ENCODE measurements at regions not wholly inside any gene's neighbourhood (a gene's known extent, or its start where the extent isn't known, plus 50 kb on each side); places are given as distances from the start of the nearest gene placed in this dataset.

DNA sequence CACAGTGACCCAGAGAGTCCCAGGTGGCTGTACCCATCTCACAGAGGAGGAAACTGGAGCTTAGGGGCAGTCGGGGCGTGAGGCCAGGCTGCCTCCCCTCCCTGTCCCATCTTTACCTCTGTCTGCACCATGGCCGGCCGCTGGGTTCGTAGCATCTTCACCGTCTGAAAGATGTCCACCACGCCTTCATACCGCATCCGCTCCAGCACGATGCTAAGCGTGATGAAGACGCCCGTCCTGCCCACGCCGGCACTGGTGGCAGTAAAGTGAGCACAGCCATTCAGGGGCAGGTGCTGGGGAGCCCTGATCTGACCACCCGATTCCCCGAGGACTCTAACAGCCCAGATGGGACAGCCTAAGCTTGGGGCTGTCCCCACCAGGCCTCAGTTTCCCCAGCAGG lies 132.8 kb downstream of the PTPRS start:
- Histone ChIP-seq H3K4me2 (ENCODE audit: low read length) (no peak overlapping the region), H3K4me1 (ENCODE audit: insufficient read depth, low read length) (no peaks in the 10 kb centered on the region), H3K36me3 (ENCODE audit: low read depth, low read length) (peaks cover 45% of the 10 kb centered on the region), H3K79me2 (ENCODE audit: low read length) (no peaks in the 10 kb centered on the region), H3K9me2 (replicated peaks; ENCODE audit: low read length) (no peaks in the 10 kb centered on the region), H3K4me3 (ENCODE audit: low read length) (no peak overlapping the region), H4K20me1 (ENCODE audit: low read length) (no peaks in the 10 kb centered on the region), H3K9ac (ENCODE audit: low read length) (no peak overlapping the region), H3F3A (ENCODE audit: low read length, unreplicated experiment) (no peaks in the 10 kb centered on the region), H2AFZ (ENCODE audit: low read length) (no peak overlapping the region), H3K27me3 (ENCODE audit: low read length) (no peaks in the 10 kb centered on the region), H3K27ac (ENCODE audit: low read length) (no peak overlapping the region), H3K9me3 (ENCODE audit: low read length) (no peaks in the 10 kb centered on the region)
- no TSS peak for BruUV-seq (replicated peaks)
- intact Hi-C loops (cut with micrococcal nuclease): no loop called here
- DNase-seq (no peak), ATAC-seq (no peak)
- TF ChIP-seq, protein P1, sequence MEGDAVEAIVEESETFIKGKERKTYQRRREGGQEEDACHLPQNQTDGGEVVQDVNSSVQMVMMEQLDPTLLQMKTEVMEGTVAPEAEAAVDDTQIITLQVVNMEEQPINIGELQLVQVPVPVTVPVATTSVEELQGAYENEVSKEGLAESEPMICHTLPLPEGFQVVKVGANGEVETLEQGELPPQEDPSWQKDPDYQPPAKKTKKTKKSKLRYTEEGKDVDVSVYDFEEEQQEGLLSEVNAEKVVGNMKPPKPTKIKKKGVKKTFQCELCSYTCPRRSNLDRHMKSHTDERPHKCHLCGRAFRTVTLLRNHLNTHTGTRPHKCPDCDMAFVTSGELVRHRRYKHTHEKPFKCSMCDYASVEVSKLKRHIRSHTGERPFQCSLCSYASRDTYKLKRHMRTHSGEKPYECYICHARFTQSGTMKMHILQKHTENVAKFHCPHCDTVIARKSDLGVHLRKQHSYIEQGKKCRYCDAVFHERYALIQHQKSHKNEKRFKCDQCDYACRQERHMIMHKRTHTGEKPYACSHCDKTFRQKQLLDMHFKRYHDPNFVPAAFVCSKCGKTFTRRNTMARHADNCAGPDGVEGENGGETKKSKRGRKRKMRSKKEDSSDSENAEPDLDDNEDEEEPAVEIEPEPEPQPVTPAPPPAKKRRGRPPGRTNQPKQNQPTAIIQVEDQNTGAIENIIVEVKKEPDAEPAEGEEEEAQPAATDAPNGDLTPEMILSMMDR (conservative IDR thresholded peaks at IDR 0.05; ENCODE audit: low read depth, low read length): no peak
- TF ChIP-seq EZH2phosphoT487 (IDR thresholded peaks at IDR 0.05; ENCODE audit: borderline replicate concordance, low read length) (no peak), EZH2 (IDR thresholded peaks at IDR 0.05; ENCODE audit: low read length, unreplicated experiment) (no peak)
- ChIA-PET CTCF (no interaction called here), POLR2A (ENCODE audit: unreplicated experiment) (no interaction called here)

DNA sequence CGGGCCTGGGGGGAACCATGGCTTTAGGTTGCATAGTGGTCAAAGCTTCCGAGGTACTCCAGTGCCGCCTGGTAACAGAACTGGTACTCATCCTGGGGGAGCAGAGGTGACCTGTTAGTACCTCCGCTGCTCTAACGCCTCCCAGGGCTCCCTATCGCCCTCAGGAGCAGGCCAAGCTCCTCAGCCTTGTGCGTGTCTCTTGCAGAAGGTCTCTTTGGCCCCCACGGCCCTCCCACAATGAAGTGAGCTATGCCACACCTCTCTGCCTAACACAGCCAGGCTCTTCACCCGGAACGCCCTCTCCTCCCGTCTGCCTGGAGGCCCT lies 133.9 kb downstream of the PTPRS start:
- H3F3A ChIP-seq (ENCODE audit: low read length, unreplicated experiment): no peaks in the 10 kb centered on the region
- H3K9ac ChIP-seq (ENCODE audit: low read length): no peak overlapping the region
- no peak for DNase-seq
- no TSS peak for BruUV-seq (replicated peaks)
- no peak overlapping the region for H3K4me2 ChIP-seq (ENCODE audit: low read length)
- no peaks in the 10 kb centered on the region for H3K4me1 ChIP-seq (ENCODE audit: insufficient read depth, low read length)
- H4K20me1 ChIP-seq (ENCODE audit: low read length): no peaks in the 10 kb centered on the region
- no peak overlapping the region for H2AFZ ChIP-seq (ENCODE audit: low read length)
- H3K79me2 ChIP-seq (ENCODE audit: low read length): no peaks in the 10 kb centered on the region
- peaks cover 39% of the 10 kb centered on the region for H3K36me3 ChIP-seq (ENCODE audit: low read depth, low read length)
- H3K27ac ChIP-seq (ENCODE audit: low read length): no peak overlapping the region
- no peaks in the 10 kb centered on the region for H3K9me2 ChIP-seq (replicated peaks; ENCODE audit: low read length)
- no peak overlapping the region for H3K4me3 ChIP-seq (ENCODE audit: low read length)
- POLR2A ChIA-PET (ENCODE audit: unreplicated experiment): no interaction called here
- no peaks in the 10 kb centered on the region for H3K9me3 ChIP-seq (ENCODE audit: low read length)
- TF ChIP-seq EZH2phosphoT487 (IDR thresholded peaks at IDR 0.05; ENCODE audit: borderline replicate concordance, low read length) (no peak), EZH2 (IDR thresholded peaks at IDR 0.05; ENCODE audit: low read length, unreplicated experiment) (no peak)
- TF ChIP-seq, protein P1 (conservative IDR thresholded peaks at IDR 0.05; ENCODE audit: low read depth, low read length): no peak
- intact Hi-C loops (cut with micrococcal nuclease): no loop called here
- CTCF ChIA-PET: no interaction called here
- no peaks in the 10 kb centered on the region for H3K27me3 ChIP-seq (ENCODE audit: low read length)
- no peak for ATAC-seq

DNA sequence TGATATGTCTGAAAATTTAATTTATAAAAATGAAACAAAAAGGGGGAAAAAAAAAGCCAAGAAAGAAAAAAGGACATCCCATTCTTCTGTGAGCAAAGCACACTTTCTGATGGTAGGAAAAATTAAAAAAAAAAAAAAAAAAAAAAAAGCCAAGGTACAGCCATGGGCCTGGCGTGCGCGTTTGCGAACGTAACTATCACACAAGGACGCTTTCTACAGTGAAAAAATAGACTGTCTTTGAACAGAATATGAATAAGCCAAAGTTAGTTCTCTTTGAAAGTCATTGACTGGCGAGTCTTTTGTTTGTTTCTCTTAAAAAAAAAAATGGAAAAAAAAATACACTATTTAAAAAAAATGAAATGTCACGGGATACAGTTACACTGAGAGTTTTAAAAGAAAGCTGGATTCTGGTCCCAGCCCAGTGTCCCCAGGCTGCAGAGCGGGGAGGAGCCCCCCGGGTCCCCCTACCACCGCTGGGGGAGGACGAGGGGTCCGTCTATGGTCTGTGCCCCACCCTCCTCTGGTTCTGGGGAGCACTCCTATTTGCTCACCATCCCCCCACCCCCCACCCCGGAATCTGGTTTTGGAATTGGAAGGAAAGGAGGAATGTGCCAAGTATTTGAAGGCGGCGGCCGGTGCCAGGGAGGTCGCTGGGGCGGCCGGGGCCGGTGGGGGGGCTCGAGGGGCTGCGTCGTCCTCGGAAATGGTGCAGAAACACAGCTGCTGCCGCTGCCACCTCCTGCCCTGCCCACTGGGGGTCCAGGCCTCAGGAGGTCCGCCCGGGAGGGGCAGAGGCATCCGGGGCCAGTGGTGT lies 134.5 kb downstream of the PTPRS start:
- Histone ChIP-seq H4K20me1 (ENCODE audit: low read length) (no peaks in the 10 kb centered on the region), H3K27me3 (ENCODE audit: low read length) (no peaks in the 10 kb centered on the region), H3K9me2 (replicated peaks; ENCODE audit: low read length) (no peaks in the 10 kb centered on the region), H3K79me2 (ENCODE audit: low read length) (no peaks in the 10 kb centered on the region), H3K4me2 (ENCODE audit: low read length) (no peak overlapping the region), H3K4me1 (ENCODE audit: insufficient read depth, low read length) (no peaks in the 10 kb centered on the region), H3F3A (ENCODE audit: low read length, unreplicated experiment) (no peaks in the 10 kb centered on the region), H3K36me3 (ENCODE audit: low read depth, low read length) (peaks cover 33% of the 10 kb centered on the region), H3K27ac (ENCODE audit: low read length) (no peak overlapping the region), H3K9me3 (ENCODE audit: low read length) (no peaks in the 10 kb centered on the region), H3K9ac (ENCODE audit: low read length) (no peak overlapping the region), H2AFZ (ENCODE audit: low read length) (no peak overlapping the region), H3K4me3 (ENCODE audit: low read length) (no peak overlapping the region)
- no TSS peak for BruUV-seq (replicated peaks)
- intact Hi-C loops (cut with micrococcal nuclease): no loop called here
- DNase-seq: no peak
- CTCF ChIA-PET: no interaction called here
- ATAC-seq: no peak
- POLR2A ChIA-PET (ENCODE audit: unreplicated experiment): no interaction called here
- TF ChIP-seq, protein P1 (conservative IDR thresholded peaks at IDR 0.05; ENCODE audit: low read depth, low read length): no peak
- TF ChIP-seq EZH2phosphoT487 (IDR thresholded peaks at IDR 0.05; ENCODE audit: borderline replicate concordance, low read length) (no peak), EZH2 (IDR thresholded peaks at IDR 0.05; ENCODE audit: low read length, unreplicated experiment) (no peak)

Data from PC-3 (cell line).